ENCODE measurements at regions not wholly inside any gene's neighbourhood (a gene's known extent, or its start where the extent isn't known, plus 50 kb on each side); places are given as distances from the start of the nearest gene placed in this dataset.

GRCh38 chr11:115737875-115738274, 233.7 kb upstream of the CADM1 start:
- no peak overlapping the region for H3K27ac ChIP-seq
- intact Hi-C loops (cut with DNase I), result no loop called here
- H3K27me3 ChIP-seq, result no peaks in the 10 kb centered on the region
- 67 to 100% (median 95%) methylated on average over 1 of the region's 1 CpG for WGBS, 4 donors
- no peak for DNase-seq
- H3K4me3 ChIP-seq, result no peak overlapping the region
- H3K36me3 ChIP-seq (replicated peaks in 1 of 2), result no peaks in the 10 kb centered on the region
- no peaks in the 10 kb centered on the region for H3K4me1 ChIP-seq (replicated peaks in 1 of 2)
- no peaks in the 10 kb centered on the region for H3K9me3 ChIP-seq (replicated peaks in 1 of 3)
- TF ChIP-seq CTCF (IDR thresholded peaks at IDR 0.05) (no peak), POLR2A (IDR thresholded peaks at IDR 0.05) (no peak)

- Histone ChIP-seq H3K4me3 (no peak overlapping the region), H3K27me3 (no peaks in the 10 kb centered on the region), H3K27ac (no peak overlapping the region), H3K36me3 (replicated peaks in 1 of 2) (no peaks in the 10 kb centered on the region), H3K4me1 (replicated peaks in 1 of 2) (no peaks in the 10 kb centered on the region), H3K9me3 (replicated peaks in 1 of 3) (no peaks in the 10 kb centered on the region)
- intact Hi-C loops (cut with DNase I), result no loop called here
- DNase-seq, result no peak
- no peak for TF ChIP-seq CTCF (IDR thresholded peaks at IDR 0.05)
- no peak for TF ChIP-seq POLR2A (IDR thresholded peaks at IDR 0.05)
- 70 to 83% (median 74%) methylated on average over 3 of the region's 3 CpGs for WGBS, 4 donors
Observed at GRCh38 chr11:115736146-115736545, 231.9 kb upstream of the CADM1 start.

- Histone ChIP-seq H3K4me1 (replicated peaks in 1 of 2) (no peaks in the 10 kb centered on the region), H3K4me3 (no peak overlapping the region), H3K27ac (no peak overlapping the region), H3K9me3 (replicated peaks in 1 of 3) (no peaks in the 10 kb centered on the region), H3K27me3 (no peaks in the 10 kb centered on the region), H3K36me3 (replicated peaks in 1 of 2) (no peaks in the 10 kb centered on the region)
- DNase-seq, result no peak
- 36 to 77% (median 64%) methylated on average over 2 of the region's 2 CpGs for WGBS, 4 donors
- no peak for TF ChIP-seq CTCF (IDR thresholded peaks at IDR 0.05)
- no peak for TF ChIP-seq POLR2A (IDR thresholded peaks at IDR 0.05)
- intact Hi-C loops (cut with DNase I), result no loop called here
Observed at GRCh38 chr11:115724666-115725065, 220.5 kb upstream of the CADM1 start.

GRCh38 chr11:115722711-115723110, 218.5 kb upstream of the CADM1 start:
- Histone ChIP-seq H3K4me3 (no peak overlapping the region), H3K4me1 (replicated peaks in 1 of 2) (no peaks in the 10 kb centered on the region), H3K27ac (no peak overlapping the region), H3K36me3 (replicated peaks in 1 of 2) (no peaks in the 10 kb centered on the region), H3K9me3 (replicated peaks in 1 of 3) (no peaks in the 10 kb centered on the region), H3K27me3 (no peaks in the 10 kb centered on the region)
- no peak for DNase-seq
- intact Hi-C loops (cut with DNase I), result no loop called here
- TF ChIP-seq CTCF (IDR thresholded peaks at IDR 0.05) (no peak), POLR2A (IDR thresholded peaks at IDR 0.05) (no peak)
- 92 to 96% (median 93%) methylated on average over 4 of the region's 4 CpGs for WGBS, 4 donors
